ENCODE measurements at regions not wholly inside any gene's neighbourhood (a gene's known extent, or its start where the extent isn't known, plus 50 kb on each side); places are given as distances from the start of the nearest gene placed in this dataset.

GRCh38 chr1:83770319-83770661 lies 228.6 kb downstream of the TTLL7 start:
- TF ChIP-seq CTCF (conservative IDR thresholded peaks at IDR 0.05) (no peak), ZFX (IDR thresholded peaks at IDR 0.05) (no peak)

Data from C4-2B (cell line).